ENCODE measurements at regions not wholly inside any gene's neighbourhood (a gene's known extent, or its start where the extent isn't known, plus 50 kb on each side); places are given as distances from the start of the nearest gene placed in this dataset.
"Not testable (repeated sequence)": the region's sequence is repeated elsewhere in the genome, so short reads cannot be mapped to it uniquely, and the experiment has no call there.

DNA sequence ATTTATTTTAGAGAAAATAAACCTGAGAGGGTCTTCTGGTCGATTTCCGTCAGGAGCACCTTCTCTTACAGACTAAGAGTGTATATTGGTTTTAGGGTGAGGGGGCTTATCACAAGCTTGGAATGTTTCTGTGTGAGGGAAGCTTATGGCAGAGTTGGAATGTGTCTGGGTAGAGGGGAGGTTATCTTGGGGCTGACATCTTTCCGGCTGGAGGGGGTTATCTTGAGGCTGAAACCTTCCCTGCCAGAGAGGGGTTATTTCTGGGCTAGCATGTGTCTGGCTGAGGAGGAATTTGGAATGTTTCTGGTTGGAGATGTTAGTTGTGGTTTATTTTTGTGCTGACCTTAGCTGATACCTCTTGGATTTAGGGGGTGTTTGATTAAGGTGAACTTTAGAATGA, 1312.1 kb downstream of the ADGRL3 start:
- Mint-ChIP-seq H3K4me1 (peaks cover 18% of the 10 kb centered on the region), H3K36me3 (no peaks in the 10 kb centered on the region), H3K9me3 (peaks cover 11% of the 10 kb centered on the region), H3K27ac (peak overlapping the region; percentile 14), H3K4me3 (no peak overlapping the region), H3K27me3 (ENCODE audit: low read depth) (no peaks in the 10 kb centered on the region)
- no peak for DNase-seq (ENCODE audit: low spot score in 2 of 2, unreplicated experiment in 2 of 2)
- TF ChIP-seq, protein P1, sequence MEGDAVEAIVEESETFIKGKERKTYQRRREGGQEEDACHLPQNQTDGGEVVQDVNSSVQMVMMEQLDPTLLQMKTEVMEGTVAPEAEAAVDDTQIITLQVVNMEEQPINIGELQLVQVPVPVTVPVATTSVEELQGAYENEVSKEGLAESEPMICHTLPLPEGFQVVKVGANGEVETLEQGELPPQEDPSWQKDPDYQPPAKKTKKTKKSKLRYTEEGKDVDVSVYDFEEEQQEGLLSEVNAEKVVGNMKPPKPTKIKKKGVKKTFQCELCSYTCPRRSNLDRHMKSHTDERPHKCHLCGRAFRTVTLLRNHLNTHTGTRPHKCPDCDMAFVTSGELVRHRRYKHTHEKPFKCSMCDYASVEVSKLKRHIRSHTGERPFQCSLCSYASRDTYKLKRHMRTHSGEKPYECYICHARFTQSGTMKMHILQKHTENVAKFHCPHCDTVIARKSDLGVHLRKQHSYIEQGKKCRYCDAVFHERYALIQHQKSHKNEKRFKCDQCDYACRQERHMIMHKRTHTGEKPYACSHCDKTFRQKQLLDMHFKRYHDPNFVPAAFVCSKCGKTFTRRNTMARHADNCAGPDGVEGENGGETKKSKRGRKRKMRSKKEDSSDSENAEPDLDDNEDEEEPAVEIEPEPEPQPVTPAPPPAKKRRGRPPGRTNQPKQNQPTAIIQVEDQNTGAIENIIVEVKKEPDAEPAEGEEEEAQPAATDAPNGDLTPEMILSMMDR (IDR thresholded peaks at IDR 0.05; ENCODE audit: unreplicated experiment), result no peak

DNA sequence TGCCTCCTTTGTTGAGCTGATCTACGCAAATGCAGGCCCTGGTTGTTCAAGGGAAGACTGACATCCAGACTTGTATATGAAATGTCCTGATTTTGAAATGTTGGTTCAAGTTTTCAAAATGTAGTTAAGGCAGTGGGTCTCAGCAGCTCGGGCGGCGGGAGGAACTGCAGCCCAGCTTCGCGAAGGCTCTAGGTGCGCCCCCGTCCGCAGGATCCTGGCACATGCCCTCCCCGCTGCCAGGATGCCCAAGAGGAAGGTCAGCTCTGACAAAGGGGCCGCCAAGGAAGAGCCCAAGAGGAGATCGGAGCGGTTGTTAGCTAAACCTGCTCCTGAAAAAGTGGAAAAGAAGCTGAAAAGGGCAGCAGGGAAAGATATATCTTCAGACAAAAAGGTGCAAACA, 1310.1 kb downstream of the ADGRL3 start:
- H3K4me1 Mint-ChIP-seq, result peaks cover 18% of the 10 kb centered on the region
- no peak for DNase-seq (ENCODE audit: low spot score in 2 of 2, unreplicated experiment in 2 of 2)
- H3K27ac Mint-ChIP-seq, result peak overlapping the region; percentile 27
- no peak overlapping the region for H3K4me3 Mint-ChIP-seq
- H3K9me3 Mint-ChIP-seq, result peaks cover 11% of the 10 kb centered on the region
- TF ChIP-seq, protein P1 (IDR thresholded peaks at IDR 0.05; ENCODE audit: unreplicated experiment), result no peak
- no peaks in the 10 kb centered on the region for H3K27me3 Mint-ChIP-seq (ENCODE audit: low read depth)
- H3K36me3 Mint-ChIP-seq, result no peaks in the 10 kb centered on the region

DNA sequence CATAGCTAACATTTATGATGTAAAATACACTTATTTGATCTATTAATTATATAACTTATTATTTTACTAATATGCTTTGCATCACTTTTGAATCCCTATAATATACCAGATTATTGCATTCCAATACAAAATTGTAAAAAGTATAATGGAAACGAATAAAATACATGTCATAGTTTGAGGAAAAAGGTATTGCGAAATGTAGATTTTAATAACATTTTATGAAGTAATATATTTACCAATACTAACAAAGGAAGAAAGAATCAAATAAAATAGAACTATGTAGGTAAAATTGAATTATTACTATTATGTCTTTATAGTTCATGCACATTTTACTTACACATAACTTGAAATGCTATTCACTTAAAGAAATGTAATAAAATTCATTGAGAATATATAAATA, 1300.2 kb downstream of the ADGRL3 start:
- H3K4me1 Mint-ChIP-seq, result peaks cover 2% of the 10 kb centered on the region
- H3K27ac Mint-ChIP-seq, result no peak overlapping the region
- no peaks in the 10 kb centered on the region for H3K9me3 Mint-ChIP-seq
- no peak overlapping the region for H3K4me3 Mint-ChIP-seq
- no peaks in the 10 kb centered on the region for H3K36me3 Mint-ChIP-seq
- no peaks in the 10 kb centered on the region for H3K27me3 Mint-ChIP-seq (ENCODE audit: low read depth)
- TF ChIP-seq, protein P1 (IDR thresholded peaks at IDR 0.05; ENCODE audit: unreplicated experiment), result no peak
- no peak for DNase-seq (ENCODE audit: low spot score in 2 of 2, unreplicated experiment in 2 of 2)

DNA sequence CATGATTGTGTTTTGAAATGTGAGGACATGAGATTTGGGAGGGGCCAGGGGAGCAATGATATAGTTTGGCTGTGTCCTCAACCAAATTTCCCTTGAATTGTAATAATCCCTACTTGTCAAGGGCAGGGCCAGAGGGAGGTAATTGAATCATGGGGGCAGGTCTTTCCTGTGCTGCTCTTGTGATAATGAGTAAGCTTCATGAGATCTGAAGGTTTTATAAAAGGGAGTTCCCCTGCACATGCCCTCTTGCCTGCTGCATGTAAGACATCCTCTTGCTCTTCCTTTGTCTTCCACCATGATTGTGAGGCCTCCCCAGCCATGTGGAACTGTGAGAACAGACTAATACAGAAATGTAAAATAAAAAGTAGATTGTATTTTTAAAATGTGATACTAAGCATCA, 1294.9 kb downstream of the ADGRL3 start:
- no peaks in the 10 kb centered on the region for H3K9me3 Mint-ChIP-seq
- H3K4me1 Mint-ChIP-seq, result no peaks in the 10 kb centered on the region
- H3K4me3 Mint-ChIP-seq, result no peak overlapping the region
- TF ChIP-seq, protein P1 (IDR thresholded peaks at IDR 0.05; ENCODE audit: unreplicated experiment), result no peak
- H3K36me3 Mint-ChIP-seq, result no peaks in the 10 kb centered on the region
- H3K27me3 Mint-ChIP-seq (ENCODE audit: low read depth), result no peaks in the 10 kb centered on the region
- H3K27ac Mint-ChIP-seq, result no peak overlapping the region
- DNase-seq (ENCODE audit: low spot score in 2 of 2, unreplicated experiment in 2 of 2), result no peak

DNA sequence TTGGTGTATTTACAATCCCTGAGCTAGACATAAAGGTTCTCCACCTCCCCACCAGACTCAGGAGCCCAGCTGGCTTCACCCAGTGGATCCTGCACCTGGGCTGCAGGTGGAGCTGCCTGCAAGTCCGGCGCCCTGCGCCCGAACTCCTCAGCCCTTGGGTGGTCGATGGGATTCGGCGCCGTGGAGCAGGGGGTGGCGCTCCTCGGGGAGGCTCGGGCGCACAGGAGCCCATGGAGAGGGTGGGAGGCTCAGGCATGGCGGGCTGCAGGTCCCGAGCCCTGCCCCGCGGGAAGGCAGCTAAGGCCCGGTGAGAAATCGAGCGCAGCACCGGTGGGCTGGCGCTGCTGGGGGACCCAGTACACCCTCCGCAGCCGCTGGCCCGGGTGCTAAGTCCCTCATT, 1291.6 kb downstream of the ADGRL3 start:
- H3K27ac Mint-ChIP-seq; H3K4me3 Mint-ChIP-seq; H3K36me3 Mint-ChIP-seq; DNase-seq (ENCODE audit: low spot score in 2 of 2, unreplicated experiment in 2 of 2); H3K27me3 Mint-ChIP-seq (ENCODE audit: low read depth); H3K9me3 Mint-ChIP-seq; H3K4me1 Mint-ChIP-seq: not testable (repeated sequence)

DNA sequence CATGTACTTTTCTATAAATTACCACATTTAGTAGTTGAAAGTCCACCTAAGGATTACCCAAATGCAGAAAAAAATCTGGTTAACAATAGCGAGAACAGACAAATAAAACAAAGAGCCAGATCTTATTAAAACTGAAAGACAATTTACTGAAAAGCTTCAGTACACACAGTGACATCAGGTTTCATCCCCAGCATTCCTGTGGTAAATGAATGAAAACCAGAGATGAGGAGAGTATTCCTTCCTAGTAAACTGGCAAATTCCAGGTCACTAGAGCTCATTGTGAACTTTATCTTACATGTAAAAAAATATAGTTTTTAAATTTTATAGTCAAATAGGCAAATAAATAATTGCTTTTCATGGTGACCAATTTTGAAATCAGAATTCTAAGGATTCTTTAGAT, 1290.5 kb downstream of the ADGRL3 start:
- Mint-ChIP-seq H3K27me3 (ENCODE audit: low read depth) (no peaks in the 10 kb centered on the region), H3K4me1 (no peaks in the 10 kb centered on the region), H3K9me3 (no peaks in the 10 kb centered on the region), H3K36me3 (no peaks in the 10 kb centered on the region), H3K27ac (no peak overlapping the region), H3K4me3 (no peak overlapping the region)
- TF ChIP-seq, protein P1 (IDR thresholded peaks at IDR 0.05; ENCODE audit: unreplicated experiment), result no peak
- no peak for DNase-seq (ENCODE audit: low spot score in 2 of 2, unreplicated experiment in 2 of 2)

Measured in mesothelial cell of epicardium (in vitro differentiated cells).